A673 (cell line): ENCODE measurements at regions not wholly inside any gene's neighbourhood (a gene's known extent, or its start where the extent isn't known, plus 50 kb on each side); places are given as distances from the start of the nearest gene placed in this dataset.

ENCODE experiments used
- BruUV-seq: library from RNA; stranded (reverse); fragments of 400-500 nt; replicated peaks from 2 replicates; lab custom pipeline; 2021; lab: Mats Ljungman, UMichigan
- CTCF ChIA-PET: fragments of 300-600 bp; sonication (Branson Sonifier 250); formaldehyde crosslinking; loops from one replicate; lab custom pipeline; 2022; ENCODE audit warnings: antibody characterized with exemption; lab: Charles Lee
- POLR2A ChIA-PET: fragments of 300-600 bp; sonication (Branson Sonifier 250); formaldehyde crosslinking; loops from one replicate; lab custom pipeline; 2022; ENCODE audit warnings: antibody characterized with exemption; ENCODE audit not compliant: low non-redundant PET; lab: Charles Lee
- DNase-seq: peaks from one replicate; pipeline ENCODE4 v3.0.0-alpha.2; 2015; ENCODE audit warnings: low spot score
- H3K27ac ChIP-seq: fragments of 200-600 bp; sonication (generic); 2 replicates; pipeline ENCODE4 v1.5.1; 2016; ENCODE audit warnings: mixed run types, low read depth, mild to moderate bottlenecking, mixed read lengths, antibody characterized with exemption, low read length; ENCODE audit not compliant: poor library complexity, severe bottlenecking
- H3K27me3 ChIP-seq: fragments of 200-600 bp; sonication (generic); replicated peaks from 2 replicates; pipeline ENCODE4 v1.6.1; 2017; ENCODE audit warnings: mixed run types, low read depth, mild to moderate bottlenecking, mixed read lengths, antibody characterized with exemption, low read length; ENCODE audit not compliant: insufficient read depth, poor library complexity
- H3K36me3 ChIP-seq: fragments of 200-600 bp; sonication (generic); 2 replicates; pipeline ENCODE4 v1.6.1; 2016; ENCODE audit warnings: mixed run types, mild to moderate bottlenecking, mixed read lengths, antibody characterized with exemption, low read length; ENCODE audit not compliant: insufficient read depth, poor library complexity, severe bottlenecking
- H3K4me1 ChIP-seq: fragments of 200-600 bp; sonication (generic); 2 replicates; pipeline ENCODE4 v1.6.1; 2017; ENCODE audit warnings: mixed run types, mild to moderate bottlenecking, mixed read lengths, antibody characterized with exemption, low read length; ENCODE audit not compliant: insufficient read depth, poor library complexity, severe bottlenecking
- H3K4me3 ChIP-seq: fragments of 200-600 bp; sonication (generic); 2 replicates; pipeline ENCODE4 v1.5.1; 2016; ENCODE audit warnings: low read depth, mixed run types, mild to moderate bottlenecking, mixed read lengths, low read length; ENCODE audit not compliant: poor library complexity, severe bottlenecking
- H3K9me3 ChIP-seq: fragments of 200-600 bp; sonication (generic); 2 replicates; pipeline ENCODE4 v1.6.1; 2016; ENCODE audit warnings: mixed run types, low read depth, mild to moderate bottlenecking, mixed read lengths, antibody characterized with exemption, low read length; ENCODE audit not compliant: poor library complexity, severe bottlenecking
- EZH2 ChIP-seq: fragments of 200-600 bp; sonication (generic); IDR thresholded peaks from 2 replicates; pipeline ENCODE4 v1.6.1; 2017; ENCODE audit warnings: borderline replicate concordance, low read depth, mild to moderate bottlenecking, mixed read lengths, antibody characterized with exemption, low read length; ENCODE audit not compliant: poor library complexity, severe bottlenecking
- intact Hi-C: fragments of 100-400 bp; cut with micrococcal nuclease; formaldehyde crosslinking; loops from one replicate; pipeline ENCODE4 v1.10.0; 2022; ENCODE audit not compliant: unreplicated experiment
- TF ChIP-seq, protein P1 (sequence below): fragments of 300-800, 200-600 bp; sonication (generic); conservative IDR thresholded peaks from 2 replicates; pipeline ENCODE4 v1.5.1; 2017; ENCODE audit warnings: low read depth, mild to moderate bottlenecking, antibody characterized with exemption, low read length, moderate library complexity, mixed read lengths

DNA sequence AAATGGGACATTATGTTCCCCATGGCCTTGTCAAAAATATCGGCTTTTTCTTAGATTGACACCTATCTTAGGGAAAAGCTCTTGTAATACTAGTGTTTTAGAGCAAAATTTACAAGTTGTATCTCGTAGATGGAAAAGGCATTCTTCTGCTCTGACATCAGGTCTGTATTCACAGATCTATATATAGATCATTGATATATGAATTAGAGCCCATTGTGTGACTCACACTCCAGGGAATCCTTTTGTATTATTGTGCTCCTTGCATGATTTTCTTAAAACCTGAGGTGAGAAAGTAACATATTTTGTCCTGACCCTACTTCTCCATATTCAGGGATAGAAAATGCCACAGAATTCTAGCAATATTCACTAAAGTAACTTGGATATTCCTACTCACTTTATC, 1160.8 kb upstream of the B3GALT2 start:
- DNase-seq, result no peak
- CTCF ChIA-PET, result no interaction called here
- intact Hi-C loops, result no loop called here

GRCh38 chr1:194342484-194343262, 1156.3 kb upstream of the B3GALT2 start:
- TF ChIP-seq, protein P1, sequence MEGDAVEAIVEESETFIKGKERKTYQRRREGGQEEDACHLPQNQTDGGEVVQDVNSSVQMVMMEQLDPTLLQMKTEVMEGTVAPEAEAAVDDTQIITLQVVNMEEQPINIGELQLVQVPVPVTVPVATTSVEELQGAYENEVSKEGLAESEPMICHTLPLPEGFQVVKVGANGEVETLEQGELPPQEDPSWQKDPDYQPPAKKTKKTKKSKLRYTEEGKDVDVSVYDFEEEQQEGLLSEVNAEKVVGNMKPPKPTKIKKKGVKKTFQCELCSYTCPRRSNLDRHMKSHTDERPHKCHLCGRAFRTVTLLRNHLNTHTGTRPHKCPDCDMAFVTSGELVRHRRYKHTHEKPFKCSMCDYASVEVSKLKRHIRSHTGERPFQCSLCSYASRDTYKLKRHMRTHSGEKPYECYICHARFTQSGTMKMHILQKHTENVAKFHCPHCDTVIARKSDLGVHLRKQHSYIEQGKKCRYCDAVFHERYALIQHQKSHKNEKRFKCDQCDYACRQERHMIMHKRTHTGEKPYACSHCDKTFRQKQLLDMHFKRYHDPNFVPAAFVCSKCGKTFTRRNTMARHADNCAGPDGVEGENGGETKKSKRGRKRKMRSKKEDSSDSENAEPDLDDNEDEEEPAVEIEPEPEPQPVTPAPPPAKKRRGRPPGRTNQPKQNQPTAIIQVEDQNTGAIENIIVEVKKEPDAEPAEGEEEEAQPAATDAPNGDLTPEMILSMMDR, result no peak
- DNase-seq, result peak; percentile 10
- no peaks in the 10 kb centered on the region for H3K27me3 ChIP-seq
- no peak overlapping the region for H3K27ac ChIP-seq
- ChIA-PET POLR2A (no interaction called here), CTCF (no interaction called here)
- H3K4me1 ChIP-seq, result no peaks in the 10 kb centered on the region
- BruUV-seq, result no TSS peak
- intact Hi-C loops, result no loop called here
- H3K9me3 ChIP-seq, result no peaks in the 10 kb centered on the region
- no peaks in the 10 kb centered on the region for H3K36me3 ChIP-seq
- H3K4me3 ChIP-seq, result no peak overlapping the region

More for the DNA sequence above, 1160.8 kb upstream of the B3GALT2 start:
- POLR2A ChIA-PET, result no interaction called here
- H3K9me3 ChIP-seq, result no peaks in the 10 kb centered on the region
- H3K4me1 ChIP-seq, result no peaks in the 10 kb centered on the region
- H3K27ac ChIP-seq, result no peak overlapping the region
- no peak overlapping the region for H3K4me3 ChIP-seq
- BruUV-seq, result no TSS peak
- no peaks in the 10 kb centered on the region for H3K36me3 ChIP-seq
- TF ChIP-seq, protein P1, result no peak
- TF ChIP-seq EZH2, result no peak
- H3K27me3 ChIP-seq, result no peaks in the 10 kb centered on the region

- H3K9me3 ChIP-seq, result no peaks in the 10 kb centered on the region
- ChIA-PET CTCF (no interaction called here), POLR2A (no interaction called here)
- no peaks in the 10 kb centered on the region for H3K4me1 ChIP-seq
- no peak for TF ChIP-seq EZH2
- TF ChIP-seq, protein P1, result no peak
- no TSS peak for BruUV-seq
- DNase-seq, result no peak
- H3K36me3 ChIP-seq, result no peaks in the 10 kb centered on the region
- H3K27ac ChIP-seq, result no peak overlapping the region
- intact Hi-C loops, result no loop called here
- no peak overlapping the region for H3K4me3 ChIP-seq
- H3K27me3 ChIP-seq, result no peaks in the 10 kb centered on the region
Observed at GRCh38 chr1:194341587-194341986, 1155.2 kb upstream of the B3GALT2 start.
